ACHN (cell line): ENCODE measurements at regions not wholly inside any gene's neighbourhood (a gene's known extent, or its start where the extent isn't known, plus 50 kb on each side); places are given as distances from the start of the nearest gene placed in this dataset.

Experiments
- DNase-seq: peaks from one replicate; pipeline ENCODE4 v3.0.0-alpha.2; 2015
- in situ Hi-C: cut with HindIII; loops from 2 replicates; pipeline ENCODE4 v1.10.0; 2017; ENCODE audit warnings: low sequenced_read_pairs, low pct_ligation_motif_present, low pct_unique_long_range_greater_than_20kb

GRCh38 chr10:35743851-35744250 lies 101.8 kb upstream of the FZD8 start:
- no peak for DNase-seq
- in situ Hi-C loops = no loop called here

GRCh38 chr10:35743351-35743750 lies 101.3 kb upstream of the FZD8 start:
- in situ Hi-C loops = no loop called here
- DNase-seq = no peak

- in situ Hi-C loops = no loop called here
- no peak for DNase-seq
These were observed 97.9 kb upstream of the FZD8 start for GRCh38 chr10:35739998-35740397.

GRCh38 chr10:35735412-35735811 lies 93.3 kb upstream of the FZD8 start:
- in situ Hi-C loops = no loop called here
- DNase-seq = no peak

GRCh38 chr10:35731828-35732227 lies 89.7 kb upstream of the FZD8 start:
- in situ Hi-C loops = no loop called here
- DNase-seq = no peak

GRCh38 chr10:35728341-35728740 lies 86.2 kb upstream of the FZD8 start:
- in situ Hi-C loops = no loop called here
- DNase-seq = no peak

- in situ Hi-C loops = no loop called here
- no peak for DNase-seq
These were observed 84.8 kb upstream of the FZD8 start for GRCh38 chr10:35726846-35727245.

- no peak for DNase-seq
- in situ Hi-C loops = no loop called here
These were observed 81.9 kb upstream of the FZD8 start for GRCh38 chr10:35723992-35724391.

GRCh38 chr10:35723059-35723458 lies 81.0 kb upstream of the FZD8 start:
- DNase-seq = no peak
- in situ Hi-C loops = no loop called here

GRCh38 chr10:35722636-35723035 lies 80.5 kb upstream of the FZD8 start:
- in situ Hi-C loops = no loop called here
- no peak for DNase-seq

- DNase-seq = no peak
- in situ Hi-C loops = no loop called here
These were observed 80.1 kb upstream of the FZD8 start for GRCh38 chr10:35722226-35722625.

- in situ Hi-C loops = no loop called here
- no peak for DNase-seq
These were observed 78.3 kb upstream of the FZD8 start for GRCh38 chr10:35720366-35720765.

GRCh38 chr10:35716776-35717175 lies 74.7 kb upstream of the FZD8 start:
- no peak for DNase-seq
- in situ Hi-C loops = no loop called here

GRCh38 chr10:35712486-35712885 lies 70.4 kb upstream of the FZD8 start:
- DNase-seq = no peak
- in situ Hi-C loops = no loop called here

- in situ Hi-C loops = no loop called here
- DNase-seq = no peak
These were observed 69.7 kb upstream of the FZD8 start for GRCh38 chr10:35711615-35712411.

GRCh38 chr10:35707642-35708425 lies 65.7 kb upstream of the FZD8 start:
- in situ Hi-C loops = no loop called here
- DNase-seq = no peak

- no peak for DNase-seq
- in situ Hi-C loops = no loop called here
These were observed 64.9 kb upstream of the FZD8 start for GRCh38 chr10:35706959-35707358.

GRCh38 chr10:35705671-35706070 lies 63.6 kb upstream of the FZD8 start:
- DNase-seq = no peak

GRCh38 chr10:35705051-35705450 lies 63.0 kb upstream of the FZD8 start:
- in situ Hi-C loops = no loop called here
- DNase-seq = no peak

More at GRCh38 chr10:35705671-35706070, 63.6 kb upstream of the FZD8 start:
- in situ Hi-C loops = no loop called here

- in situ Hi-C loops = no loop called here
- no peak for DNase-seq
These were observed 62.3 kb upstream of the FZD8 start for GRCh38 chr10:35704401-35704800.
